IPS-18c (cell line): ENCODE measurements at regions not wholly inside any gene's neighbourhood (a gene's known extent, or its start where the extent isn't known, plus 50 kb on each side); places are given as distances from the start of the nearest gene placed in this dataset.
"Not testable (repeated sequence)": the region's sequence is repeated elsewhere in the genome, so short reads cannot be mapped to it uniquely, and the experiment has no call there.

Experiments
- H3K4me3 ChIP-seq: 2 replicates; pipeline ENCODE4 v1.7.0; 2013; ENCODE audit warnings: low read depth, mild to moderate bottlenecking, low read length, moderate library complexity; ENCODE audit not compliant: insufficient read depth
- H3K9me3 ChIP-seq: one replicate; pipeline ENCODE4 v1.6.1; 2013; ENCODE audit warnings: mild to moderate bottlenecking, low read length, moderate library complexity; ENCODE audit not compliant: control insufficient read depth, insufficient read depth

DNA sequence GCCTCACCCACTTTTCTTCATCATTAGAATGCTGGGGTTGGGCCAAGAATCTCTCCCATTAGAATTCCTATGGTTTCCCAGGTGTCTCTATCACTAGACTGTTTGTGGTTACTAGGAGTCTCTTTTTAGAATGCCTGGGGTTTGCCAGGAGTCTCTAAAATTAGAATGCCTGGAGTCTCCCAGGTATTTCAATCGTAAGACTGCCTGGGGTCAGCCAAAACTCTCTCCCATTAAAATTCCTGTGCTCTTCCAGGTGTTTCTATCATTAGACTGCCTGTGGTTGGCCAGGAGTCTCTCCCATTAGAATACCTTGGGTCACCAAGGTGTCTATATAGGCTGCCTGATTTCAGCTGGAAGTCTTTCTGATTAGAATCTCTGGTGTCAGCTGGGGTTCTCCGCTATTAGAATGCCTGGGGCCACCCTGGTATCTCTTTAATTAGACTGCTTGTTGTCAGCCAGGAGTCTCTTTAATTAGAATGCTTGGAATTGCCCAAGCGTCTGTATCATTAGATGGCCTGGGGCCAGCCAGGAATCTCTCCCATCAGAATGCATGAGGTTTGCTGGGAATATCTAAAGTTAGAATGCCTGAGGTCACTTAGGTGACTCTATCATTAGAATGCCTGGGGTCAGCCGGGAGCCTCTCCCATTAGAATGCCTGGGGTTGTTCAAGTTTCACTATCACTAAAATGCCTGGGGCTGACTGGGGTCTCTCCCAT is 1479.2 kb downstream of the UQCRFS1 start:
- H3K9me3 ChIP-seq: peaks cover 19% of the 10 kb centered on the region

GRCh38 chr19:27729332-27729731 is 1483.6 kb downstream of the UQCRFS1 start:
- peaks cover 11% of the 10 kb centered on the region for H3K9me3 ChIP-seq

More for the DNA sequence above, 1479.2 kb downstream of the UQCRFS1 start:
- no peak overlapping the region for H3K4me3 ChIP-seq

DNA sequence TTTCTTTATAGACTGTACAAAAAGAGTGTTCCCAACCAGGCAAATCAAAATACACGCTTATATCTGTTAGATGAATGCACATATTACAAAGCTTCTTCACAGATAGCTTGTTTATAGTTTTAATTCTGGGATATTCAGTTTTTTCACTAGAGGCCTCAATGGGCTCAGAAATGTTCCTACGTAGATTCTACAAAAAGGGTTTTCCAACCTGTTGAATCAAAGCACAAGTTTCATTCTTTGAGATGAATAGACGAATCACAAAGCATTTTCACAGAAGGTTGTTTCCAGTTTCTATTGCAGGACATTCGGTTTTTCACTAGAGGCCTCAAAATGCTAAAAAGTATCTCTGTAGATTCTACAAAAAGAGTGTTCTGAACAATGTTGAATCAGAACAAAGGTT is 1490.3 kb downstream of the UQCRFS1 start:
- H3K9me3 ChIP-seq: peaks cover 16% of the 10 kb centered on the region
- no peak overlapping the region for H3K4me3 ChIP-seq

More at GRCh38 chr19:27729332-27729731, 1483.6 kb downstream of the UQCRFS1 start:
- H3K4me3 ChIP-seq: no peak overlapping the region

DNA sequence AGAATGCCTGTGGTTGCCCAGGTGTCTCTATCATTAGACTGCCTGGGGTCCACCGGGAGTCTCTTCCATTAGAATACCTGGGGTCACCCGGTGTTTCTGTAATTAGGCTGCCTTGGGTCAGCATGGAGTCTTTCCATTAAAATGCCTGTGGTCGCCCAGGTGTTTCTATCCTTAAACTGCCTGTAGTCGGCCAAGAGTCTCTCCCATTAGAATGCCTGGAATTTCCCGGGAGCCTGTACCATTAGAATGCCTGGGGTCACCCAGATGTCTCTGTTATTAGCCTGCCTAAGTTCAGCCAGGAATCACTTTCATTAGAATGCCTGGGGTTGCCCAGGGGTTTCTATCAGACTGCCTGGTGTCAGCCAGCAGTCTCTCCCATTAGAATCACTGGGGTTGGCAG is 1492.8 kb downstream of the UQCRFS1 start:
- Histone ChIP-seq H3K4me3 (no peak overlapping the region), H3K9me3 (peaks cover 16% of the 10 kb centered on the region)

DNA sequence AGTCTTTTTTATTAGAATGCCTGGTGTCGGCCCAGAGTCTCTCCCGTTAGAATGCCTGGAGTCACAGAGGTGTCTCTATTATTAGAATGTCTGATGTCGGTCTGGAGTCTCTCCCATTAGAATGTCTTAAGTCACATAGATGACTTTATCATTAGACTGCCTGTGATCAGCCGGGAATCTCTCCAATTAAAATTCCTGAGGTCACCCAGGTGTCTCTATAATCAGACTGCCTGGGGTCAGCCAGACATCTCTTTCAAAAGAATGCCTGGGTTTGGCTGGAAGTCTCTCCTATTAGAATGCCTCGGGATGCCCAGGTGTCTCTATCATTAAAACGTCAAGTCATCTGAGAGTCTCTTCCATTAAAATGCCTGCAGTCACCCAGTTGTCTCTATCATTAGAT is 1493.9 kb downstream of the UQCRFS1 start:
- Histone ChIP-seq H3K4me3 (no peak overlapping the region), H3K9me3 (peaks cover 16% of the 10 kb centered on the region)

DNA sequence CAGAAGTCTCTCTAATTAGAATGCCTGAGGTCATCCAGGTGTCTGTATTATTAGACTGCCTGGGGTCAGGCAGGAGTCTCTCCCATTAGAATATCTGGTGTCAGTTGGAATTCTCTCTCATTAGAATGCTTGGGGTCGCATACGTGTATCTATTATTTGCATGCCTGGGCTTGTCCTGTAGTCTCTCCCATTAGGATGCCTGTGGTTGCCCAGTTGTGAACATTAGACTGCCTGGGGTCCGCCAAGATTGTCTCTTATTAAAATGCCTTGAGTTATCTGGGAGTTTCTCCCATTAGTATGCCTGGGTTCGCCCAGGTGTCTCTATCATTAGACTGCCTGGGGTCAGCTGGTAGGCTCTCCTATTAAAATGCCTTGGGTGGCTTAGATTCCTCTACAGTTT is 1494.7 kb downstream of the UQCRFS1 start:
- no peak overlapping the region for H3K4me3 ChIP-seq
- H3K9me3 ChIP-seq: peaks cover 16% of the 10 kb centered on the region

GRCh38 chr19:27717825-27718224 is 1495.1 kb downstream of the UQCRFS1 start:
- Histone ChIP-seq H3K4me3 (no peak overlapping the region), H3K9me3 (peaks cover 16% of the 10 kb centered on the region)

GRCh38 chr19:27716922-27717321 is 1496.0 kb downstream of the UQCRFS1 start:
- no peak overlapping the region for H3K4me3 ChIP-seq
- H3K9me3 ChIP-seq: peaks cover 21% of the 10 kb centered on the region

DNA sequence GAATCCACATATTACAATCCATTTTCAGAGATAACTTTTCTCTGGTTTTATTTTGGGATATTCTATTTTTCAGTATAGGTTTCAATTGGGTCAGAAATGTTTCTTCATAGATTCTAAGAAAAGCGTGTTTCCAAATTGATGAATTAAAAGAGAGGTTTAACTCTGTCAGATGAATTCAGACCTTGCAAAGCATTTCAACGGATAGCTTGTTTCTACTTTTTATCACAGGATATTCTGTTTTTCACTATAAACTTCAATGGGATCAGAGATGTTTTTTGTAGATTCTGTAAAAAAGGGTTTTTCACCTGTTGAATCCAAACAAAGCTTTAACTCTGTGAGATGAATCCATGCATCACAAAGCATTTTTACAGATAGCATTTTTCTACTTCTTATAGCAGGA is 1498.1 kb downstream of the UQCRFS1 start:
- Histone ChIP-seq H3K4me3 (no peak overlapping the region), H3K9me3 (peaks cover 22% of the 10 kb centered on the region)

DNA sequence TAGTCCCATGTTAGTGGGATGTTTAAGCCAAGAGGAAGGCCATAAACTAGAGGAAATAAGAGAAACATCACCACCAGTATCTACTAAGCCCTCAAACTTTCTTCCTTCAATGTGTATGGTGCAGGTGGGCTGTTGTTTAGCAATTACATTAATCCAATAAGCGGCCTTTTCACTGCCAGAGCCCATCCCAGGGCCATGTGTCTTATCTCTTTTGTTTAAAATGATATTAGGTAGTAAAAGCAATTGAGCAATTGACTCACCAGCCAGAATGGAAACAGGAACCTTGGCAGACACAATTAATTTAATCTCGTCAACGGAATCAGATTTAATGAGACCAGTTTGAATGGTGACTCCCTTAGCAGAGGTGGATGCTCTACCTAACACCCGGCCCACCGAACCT is 1503.5 kb downstream of the UQCRFS1 start:
- H3K9me3 ChIP-seq: peaks cover 13% of the 10 kb centered on the region

DNA sequence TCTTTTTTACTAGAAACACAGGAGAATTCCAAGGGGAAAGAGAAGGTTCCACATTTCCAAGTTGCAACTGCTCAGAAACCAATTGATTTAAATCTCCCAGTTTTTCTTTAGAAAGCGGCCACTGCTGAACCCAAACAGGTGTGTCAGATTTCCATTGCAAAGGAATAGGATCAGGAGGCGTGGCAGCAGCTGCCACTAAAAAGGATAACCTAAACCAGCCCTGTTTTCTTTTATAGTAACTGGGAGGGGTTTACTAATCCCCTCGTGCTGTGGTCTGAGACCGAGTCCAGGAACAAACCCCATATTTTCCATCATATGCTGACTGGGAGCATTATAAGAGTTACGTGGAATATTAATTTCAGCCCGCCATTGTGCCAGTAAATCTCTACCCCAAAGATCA is 1504.0 kb downstream of the UQCRFS1 start:
- H3K4me3 ChIP-seq: not testable (repeated sequence)
- H3K9me3 ChIP-seq: peaks cover 13% of the 10 kb centered on the region

More for the DNA sequence above, 1503.5 kb downstream of the UQCRFS1 start:
- H3K4me3 ChIP-seq: no peak overlapping the region

GRCh38 chr19:27707026-27707425 is 1505.9 kb downstream of the UQCRFS1 start:
- not testable (repeated sequence) for H3K4me3 ChIP-seq
- peaks cover 11% of the 10 kb centered on the region for H3K9me3 ChIP-seq

DNA sequence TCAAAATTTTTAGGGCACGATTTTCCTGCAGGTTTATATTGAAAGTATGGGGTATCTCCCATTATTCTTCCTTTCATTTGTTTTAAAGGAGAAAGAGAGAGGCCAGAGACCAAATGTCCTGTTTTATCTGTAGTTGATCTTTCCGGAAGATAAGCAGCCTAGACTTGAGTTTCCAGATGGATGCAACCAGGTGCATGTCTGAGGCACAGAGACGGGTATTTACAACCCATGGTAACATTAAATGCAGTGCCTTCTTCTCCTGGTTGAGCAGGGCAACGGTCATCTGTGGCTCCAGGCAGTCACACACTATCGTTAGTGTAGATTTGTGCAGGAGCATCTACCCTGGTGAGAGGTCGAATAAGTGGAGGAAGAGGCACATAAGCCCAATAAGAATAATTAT is 1507.1 kb downstream of the UQCRFS1 start:
- Histone ChIP-seq H3K4me3 (no peak overlapping the region), H3K9me3 (peaks cover 11% of the 10 kb centered on the region)

DNA sequence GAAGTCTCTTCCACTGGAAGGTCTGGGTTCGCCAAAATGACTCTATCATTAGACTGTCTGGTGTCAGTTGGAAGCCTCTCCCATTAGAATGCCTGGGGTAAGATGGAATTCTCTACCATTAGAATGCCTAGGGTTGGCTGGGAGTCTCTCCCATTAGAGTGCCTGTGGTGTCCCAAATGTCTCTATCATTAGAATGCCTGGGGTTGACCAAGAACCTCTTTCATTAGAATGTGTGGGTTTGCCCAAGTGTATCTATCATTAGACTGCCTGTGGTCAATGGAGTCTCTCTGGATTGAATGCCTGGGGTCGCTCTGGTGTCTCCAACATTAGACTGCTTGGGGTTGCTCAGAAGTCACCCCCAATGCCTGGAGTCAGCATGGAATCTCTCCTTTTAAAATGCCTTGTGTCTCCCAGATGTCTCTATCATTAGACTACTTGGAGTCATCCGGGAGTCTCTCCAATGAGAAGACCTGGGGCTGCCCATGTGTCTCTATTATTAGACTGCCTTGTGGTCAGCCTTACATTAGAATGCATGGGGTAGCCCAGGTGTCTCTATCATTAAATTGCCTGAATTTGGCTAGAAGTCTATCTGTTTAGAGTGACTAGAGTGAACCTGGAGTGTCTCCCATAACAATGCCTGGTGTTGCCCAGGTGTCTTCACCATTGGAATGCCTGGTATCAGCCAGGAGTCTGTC is 1518.4 kb downstream of the UQCRFS1 start:
- Histone ChIP-seq H3K9me3 (peaks cover 33% of the 10 kb centered on the region), H3K4me3 (no peak overlapping the region)

- Histone ChIP-seq H3K4me3 (no peak overlapping the region), H3K9me3 (peaks cover 35% of the 10 kb centered on the region)
These were observed 1521.0 kb downstream of the UQCRFS1 start for GRCh38 chr19:27691991-27692390.

- Histone ChIP-seq H3K9me3 (peaks cover 29% of the 10 kb centered on the region), H3K4me3 (no peak overlapping the region)
These were observed 1523.2 kb downstream of the UQCRFS1 start for GRCh38 chr19:27689734-27690241.

DNA sequence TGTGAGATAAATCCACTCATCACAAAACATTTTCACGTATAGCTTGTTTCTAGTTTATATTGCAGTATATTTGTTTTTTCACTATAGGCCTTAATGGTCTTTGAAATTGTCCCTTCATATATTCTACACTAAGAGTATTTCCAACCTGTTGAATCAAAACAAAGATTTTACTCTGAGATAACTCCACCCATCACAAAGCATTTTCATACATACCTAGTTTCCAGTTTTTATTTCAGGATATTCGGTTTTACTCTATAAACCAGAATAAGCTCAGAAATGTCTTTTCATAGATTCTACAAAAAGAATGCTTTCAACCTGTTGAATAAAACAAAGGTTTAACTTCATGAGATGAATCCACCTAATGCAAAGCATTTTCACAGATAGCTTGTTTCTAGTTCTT is 1528.7 kb downstream of the UQCRFS1 start:
- H3K9me3 ChIP-seq: peaks cover 15% of the 10 kb centered on the region
- no peak overlapping the region for H3K4me3 ChIP-seq

- Histone ChIP-seq H3K4me3 (no peak overlapping the region), H3K9me3 (peaks cover 22% of the 10 kb centered on the region)
These were observed 1531.0 kb downstream of the UQCRFS1 start for GRCh38 chr19:27681972-27682371.
